Fibroblast of skin of right biceps (primary cell): ENCODE measurements at regions not wholly inside any gene's neighbourhood (a gene's known extent, or its start where the extent isn't known, plus 50 kb on each side); places are given as distances from the start of the nearest gene placed in this dataset.
"Not testable (repeated sequence)": the region's sequence is repeated elsewhere in the genome, so short reads cannot be mapped to it uniquely, and the experiment has no call there.

ENCODE experiments used
- DNase-seq: peaks from one replicate; pipeline ENCODE4 v3.0.0-alpha.2; 2013

- not testable (repeated sequence) for DNase-seq
Observed at GRCh38 chr16:13336907-13337881, 435.8 kb downstream of the SHISA9 start.

DNA sequence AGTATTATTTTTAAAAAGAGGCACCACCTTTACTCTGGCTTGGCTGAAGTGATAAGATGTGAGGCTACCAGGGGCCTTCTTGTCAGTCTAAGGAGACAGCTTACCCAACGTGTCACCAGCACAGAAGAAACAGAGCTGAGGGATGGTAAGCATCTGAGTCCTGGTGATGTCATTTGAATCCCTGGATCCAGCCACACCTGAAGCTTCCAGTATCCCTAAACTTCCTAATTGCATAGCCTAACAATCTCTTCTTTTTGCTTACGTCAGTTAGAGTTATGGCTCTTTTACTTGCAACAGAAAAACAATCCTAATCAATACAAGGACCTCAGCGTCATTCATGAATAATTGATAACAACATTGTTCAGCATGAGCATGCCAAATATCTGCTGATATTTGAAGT, 436.6 kb downstream of the SHISA9 start:
- DNase-seq = no peak

DNA sequence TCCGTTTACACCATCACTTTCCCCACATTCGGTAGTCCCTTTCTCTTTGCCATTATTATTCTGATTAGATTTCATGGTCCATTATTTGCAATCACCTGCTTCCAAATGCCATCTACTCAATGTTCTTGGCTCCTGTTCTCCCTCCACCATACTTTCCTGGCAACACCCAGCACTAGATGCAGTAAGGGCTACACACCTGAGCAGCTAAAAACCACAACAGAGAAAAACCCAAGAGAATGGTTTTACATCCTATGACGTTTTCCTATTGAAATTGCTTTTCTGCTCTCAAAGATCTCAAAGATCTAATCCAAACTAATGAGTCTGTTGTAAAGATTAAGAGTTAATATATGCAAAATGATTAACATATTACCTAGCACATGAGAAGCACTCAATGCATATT, 441.3 kb downstream of the SHISA9 start:
- no peak for DNase-seq

DNA sequence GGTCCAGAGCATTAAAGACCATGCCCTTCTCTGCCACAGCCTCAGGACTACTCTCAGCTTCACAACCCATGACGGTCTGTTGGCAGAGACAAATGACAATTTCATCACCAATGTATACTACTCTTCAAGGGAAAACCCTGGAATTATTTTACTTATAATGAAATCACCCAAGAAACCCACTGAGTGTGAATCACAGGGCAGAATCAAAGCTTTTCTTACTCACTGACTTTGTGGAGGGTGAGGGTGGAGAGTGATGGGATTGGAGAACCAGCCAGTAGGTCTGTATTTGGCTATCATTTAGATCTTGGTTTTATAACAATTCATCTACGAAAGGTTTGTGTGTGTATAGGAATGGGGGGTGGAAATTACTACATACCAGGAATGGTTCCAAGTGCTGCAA, 442.6 kb downstream of the SHISA9 start:
- DNase-seq = peak; percentile 64

- no peak for DNase-seq
Observed at GRCh38 chr16:13348416-13348815, 447.0 kb downstream of the SHISA9 start.

GRCh38 chr16:13350000-13350399, 448.6 kb downstream of the SHISA9 start:
- DNase-seq = no peak

GRCh38 chr16:13351181-13351580, 449.8 kb downstream of the SHISA9 start:
- DNase-seq = no peak

- no peak for DNase-seq
Observed at GRCh38 chr16:13351601-13352217, 450.3 kb downstream of the SHISA9 start.

DNA sequence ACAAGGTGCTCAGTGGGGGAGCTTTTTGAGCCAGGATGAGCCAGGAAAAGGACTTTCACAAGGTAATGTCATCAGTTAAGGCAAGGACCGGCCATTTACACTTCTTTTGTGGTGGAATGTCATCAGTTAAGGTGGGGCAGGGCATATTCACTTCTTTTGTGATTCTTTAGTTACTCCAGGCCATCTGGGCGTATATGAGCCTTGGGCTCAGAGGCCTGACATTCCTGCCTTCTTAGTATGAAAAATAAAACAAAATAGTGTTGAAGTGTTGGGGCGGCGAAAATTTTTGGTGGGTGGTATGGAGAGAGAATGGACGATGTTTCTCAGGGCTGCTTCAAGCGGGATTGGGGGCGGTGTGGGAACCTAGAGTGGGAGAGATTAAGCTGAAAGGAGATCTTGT, 451.4 kb downstream of the SHISA9 start:
- not testable (repeated sequence) for DNase-seq

DNA sequence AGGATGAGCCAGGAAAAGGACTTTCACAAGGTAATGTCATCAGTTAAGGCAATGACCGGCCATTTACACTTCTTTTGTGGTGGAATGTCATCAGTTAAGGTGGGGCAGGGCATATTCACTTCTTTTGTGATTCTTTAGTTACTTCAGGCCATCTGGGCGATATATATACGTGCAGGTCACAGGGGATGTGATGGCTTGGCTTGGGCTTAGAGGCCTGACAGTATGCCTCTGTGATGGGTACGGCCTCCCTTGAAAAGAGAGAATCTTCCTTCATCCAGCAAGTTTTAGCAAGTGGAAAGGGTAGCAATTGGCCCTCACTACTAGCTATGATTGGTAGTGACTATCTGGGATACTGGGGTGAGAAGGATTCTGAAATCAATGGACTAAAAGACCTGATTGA, 456.4 kb downstream of the SHISA9 start:
- not testable (repeated sequence) for DNase-seq

DNA sequence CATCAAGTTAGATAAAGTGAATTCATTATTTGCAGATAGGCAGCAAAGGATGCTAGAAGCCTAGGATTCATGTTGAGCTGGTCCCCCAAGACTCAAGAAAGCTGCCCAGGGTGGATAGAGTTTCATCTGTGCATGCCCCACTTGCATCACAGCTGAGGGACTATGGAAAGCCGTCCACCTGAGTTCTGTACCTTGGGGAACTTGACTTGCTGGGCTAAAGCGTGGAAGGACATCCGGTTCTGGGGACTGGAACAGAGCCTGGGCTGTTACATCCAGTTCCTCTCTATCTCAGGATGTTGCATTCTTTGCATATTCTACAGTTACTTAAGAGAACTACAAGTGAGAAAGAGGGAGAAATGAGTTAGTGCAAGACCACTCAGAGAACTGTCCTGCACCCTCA, 458.4 kb downstream of the SHISA9 start:
- DNase-seq = no peak

GRCh38 chr16:13372421-13372820, 471.0 kb downstream of the SHISA9 start:
- DNase-seq = no peak

DNA sequence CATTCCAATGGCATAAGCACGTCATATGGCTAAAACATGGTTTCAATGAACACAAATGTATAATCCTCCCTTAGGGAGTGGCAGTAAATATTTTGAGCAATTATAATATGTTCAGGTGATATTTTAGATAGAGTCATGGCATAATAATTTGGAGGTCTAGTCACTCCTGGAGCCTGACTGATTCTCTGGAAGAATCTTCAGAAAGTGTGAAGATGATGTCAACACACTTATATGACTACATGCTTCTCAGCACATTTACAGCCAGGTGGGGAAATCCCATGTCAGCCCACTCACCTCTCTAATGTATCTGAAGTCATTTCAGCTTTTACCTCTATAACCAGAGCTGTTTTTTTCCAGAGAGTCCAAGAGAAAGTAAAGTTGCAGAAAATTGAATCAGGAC, 474.8 kb downstream of the SHISA9 start:
- no peak for DNase-seq

DNA sequence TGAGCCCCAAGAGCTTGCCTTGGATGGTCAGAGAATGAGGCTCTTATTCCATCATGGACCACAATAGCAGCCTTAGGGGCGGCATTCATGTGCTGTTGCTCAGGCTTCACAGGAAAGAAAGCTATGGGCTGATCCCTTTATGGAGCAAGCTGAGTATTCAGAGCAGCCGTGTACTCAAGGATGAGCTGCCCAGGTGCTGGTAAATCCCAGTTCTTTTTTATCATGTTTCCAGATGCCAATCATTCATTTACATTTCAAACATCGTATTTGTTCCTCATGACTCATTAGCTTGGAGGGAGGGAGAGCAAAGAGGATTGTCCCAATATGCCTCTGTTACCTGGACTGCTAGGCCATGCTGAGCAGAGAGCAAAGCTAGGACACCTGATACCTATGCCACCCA, 475.7 kb downstream of the SHISA9 start:
- DNase-seq = no peak

DNA sequence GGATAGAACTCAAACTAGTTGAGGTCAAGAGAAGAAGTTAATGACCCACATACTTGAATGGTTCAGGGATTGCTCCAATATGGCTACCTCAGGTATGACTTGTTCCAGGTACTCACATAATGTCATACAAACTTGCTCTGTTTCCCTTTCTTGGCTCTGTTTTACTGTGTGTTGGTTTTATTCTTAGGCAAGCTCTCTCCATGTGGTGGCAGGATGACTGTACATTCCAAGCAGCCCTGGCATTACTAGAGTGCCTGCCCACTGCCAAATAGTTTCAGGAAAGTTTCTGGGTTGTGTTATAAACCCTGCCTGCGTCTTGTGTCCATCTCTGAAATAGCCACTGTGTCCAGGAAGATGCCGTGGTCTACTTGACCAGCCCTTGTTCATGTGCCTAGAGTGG, 476.8 kb downstream of the SHISA9 start:
- no peak for DNase-seq

- DNase-seq = no peak
Observed at GRCh38 chr16:13379266-13379665, 477.9 kb downstream of the SHISA9 start.

DNA sequence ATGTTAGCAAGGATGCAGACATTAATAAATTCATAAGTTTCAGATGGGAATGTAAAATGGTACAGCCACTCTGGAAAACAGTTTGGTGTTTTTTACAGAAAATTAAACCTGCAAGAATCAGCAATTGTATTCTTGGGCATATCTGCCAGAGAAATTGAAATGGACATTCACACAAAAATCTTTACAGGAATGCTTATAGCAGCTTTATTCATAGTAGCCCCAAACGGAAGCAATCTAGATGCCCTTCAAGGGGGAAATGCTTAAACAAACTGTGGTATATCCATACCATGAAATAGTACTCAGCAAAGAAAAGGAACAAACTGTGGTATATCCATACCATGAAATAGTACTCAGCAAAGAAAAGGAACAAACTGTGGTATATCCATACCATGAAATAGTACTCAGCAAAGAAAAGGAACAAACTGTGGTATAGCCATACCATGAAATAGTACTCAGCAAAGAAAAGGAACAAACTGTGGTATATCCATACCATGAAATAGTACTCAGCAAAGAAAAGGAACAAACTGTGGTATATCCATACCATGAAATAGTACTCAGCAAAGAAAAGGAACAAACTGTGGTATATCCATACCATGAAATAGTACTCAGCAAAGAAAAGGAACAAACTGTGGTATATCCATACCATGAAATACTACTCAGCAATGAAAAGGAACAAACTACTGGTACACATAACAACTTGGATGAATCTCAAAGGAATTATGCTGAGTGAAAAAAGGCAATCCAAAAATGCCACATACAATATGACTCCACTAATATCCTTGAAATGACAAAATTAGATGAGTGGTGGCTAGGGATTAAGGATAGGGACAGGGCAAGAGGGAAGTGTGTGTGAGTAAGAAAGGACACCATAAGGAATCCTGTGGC, 484.0 kb downstream of the SHISA9 start:
- DNase-seq = not testable (repeated sequence)

- DNase-seq = no peak
Observed at GRCh38 chr16:13390093-13390985, 488.9 kb downstream of the SHISA9 start.

- DNase-seq = no peak
Observed at GRCh38 chr16:13390986-13391305, 489.5 kb downstream of the SHISA9 start.

- no peak for DNase-seq
Observed at GRCh38 chr16:13391337-13391736, 489.9 kb downstream of the SHISA9 start.

DNA sequence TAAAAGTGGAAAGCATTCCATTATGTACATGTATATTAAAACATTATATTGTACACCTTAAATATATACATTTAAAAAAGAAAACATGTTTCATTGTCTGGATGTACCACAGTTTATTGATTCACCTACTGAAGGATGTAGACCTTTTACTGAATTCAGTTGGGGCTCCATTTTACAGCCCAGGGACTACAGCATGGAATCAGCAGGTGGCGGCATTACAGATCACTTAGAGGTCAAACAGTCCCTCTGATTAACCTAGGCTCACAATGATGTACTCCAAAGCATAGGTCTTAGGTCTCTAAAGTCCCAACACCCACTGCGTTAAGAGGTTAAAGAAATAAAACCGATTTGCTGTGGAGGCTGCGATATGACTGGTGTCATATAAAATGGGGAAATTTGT, 490.9 kb downstream of the SHISA9 start:
- no peak for DNase-seq

- no peak for DNase-seq
Observed at GRCh38 chr16:13393816-13394215, 492.4 kb downstream of the SHISA9 start.
